Fibroblast of skin of back (primary cell): ENCODE measurements at regions not wholly inside any gene's neighbourhood (a gene's known extent, or its start where the extent isn't known, plus 50 kb on each side); places are given as distances from the start of the nearest gene placed in this dataset.
"Not testable (repeated sequence)": the region's sequence is repeated elsewhere in the genome, so short reads cannot be mapped to it uniquely, and the experiment has no call there.

Source experiments
- DNase-seq: peaks from one replicate; pipeline ENCODE4 v3.0.0-alpha.2; 2013

DNA sequence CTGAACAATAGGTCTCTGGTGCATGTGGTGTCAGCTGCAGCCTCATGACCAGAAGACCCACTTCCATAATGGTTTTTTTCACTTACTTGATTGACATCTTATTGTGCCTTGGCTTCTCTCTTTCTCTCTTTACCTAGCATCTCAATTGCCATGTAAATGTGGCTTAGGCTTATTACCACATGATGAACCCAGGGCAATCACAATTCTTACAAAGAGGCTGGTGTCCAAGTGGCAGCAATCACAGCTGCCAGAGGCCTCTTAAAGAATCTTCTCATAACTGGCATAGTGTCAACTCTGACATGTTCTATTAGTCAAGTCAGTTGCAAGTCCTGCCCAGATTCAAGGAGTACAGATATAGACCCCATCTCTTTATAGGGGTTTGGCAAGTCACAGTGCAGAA is 1224.8 kb downstream of the SUCLG1 start:
- DNase-seq = no peak

DNA sequence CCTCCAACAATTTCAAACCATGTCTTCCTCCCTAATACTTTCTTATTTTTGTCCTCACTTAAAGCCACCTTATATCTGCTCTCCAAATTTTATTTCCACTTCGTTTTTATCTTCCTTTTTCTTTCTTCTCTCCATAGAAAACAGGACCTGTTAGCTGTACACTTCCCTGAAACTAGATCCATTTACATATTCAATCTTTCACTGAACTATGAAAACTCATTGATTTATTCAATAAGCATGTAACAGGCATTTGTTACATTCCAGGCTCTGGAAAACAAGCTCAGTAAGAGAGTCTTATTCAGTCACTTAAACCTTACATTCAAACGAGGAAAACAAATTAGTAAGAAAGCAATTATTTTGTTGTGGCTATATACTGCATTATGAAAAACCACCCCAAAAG is 1225.3 kb downstream of the SUCLG1 start:
- no peak for DNase-seq

DNA sequence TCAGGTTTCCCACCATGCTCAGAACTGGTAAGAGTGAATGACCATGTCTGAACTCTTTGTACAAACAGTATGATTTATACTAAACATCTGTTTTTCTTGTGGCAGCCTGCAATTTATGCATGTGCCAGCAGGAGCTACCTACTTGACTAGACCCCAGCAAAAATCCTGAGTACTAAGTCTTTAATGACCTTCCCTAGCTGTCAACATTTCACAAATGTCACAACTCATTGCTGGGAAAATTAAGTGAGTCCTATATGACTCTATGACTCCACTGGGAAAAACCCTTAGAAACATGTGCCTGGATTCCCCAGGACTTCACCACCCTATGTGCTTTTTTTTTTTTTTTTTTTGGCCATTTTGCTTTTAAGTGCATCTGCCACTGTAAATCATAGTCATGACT is 1225.8 kb downstream of the SUCLG1 start:
- peak; percentile 9 for DNase-seq

DNA sequence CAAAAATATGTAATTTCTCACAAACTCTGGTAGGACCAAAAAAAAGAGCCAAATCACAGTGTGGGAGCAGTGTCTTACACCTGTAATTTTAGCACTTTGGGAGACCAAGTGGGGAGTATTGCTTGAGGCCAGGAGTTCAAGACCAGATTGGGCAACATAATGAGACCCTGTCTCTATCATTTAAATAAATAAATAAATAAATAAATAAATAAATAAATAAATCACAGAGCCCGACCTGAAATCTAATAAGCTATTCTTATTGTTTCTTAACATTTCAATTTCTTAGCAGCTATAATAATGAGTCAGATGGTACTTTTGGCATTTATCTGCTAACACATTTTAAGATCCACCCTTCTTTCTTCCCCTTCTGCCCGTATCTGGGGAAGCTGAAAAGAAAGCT is 1229.6 kb downstream of the SUCLG1 start:
- DNase-seq = no peak

GRCh38 chr2:83224591-83225200 is 1234.4 kb downstream of the SUCLG1 start:
- no peak for DNase-seq

DNA sequence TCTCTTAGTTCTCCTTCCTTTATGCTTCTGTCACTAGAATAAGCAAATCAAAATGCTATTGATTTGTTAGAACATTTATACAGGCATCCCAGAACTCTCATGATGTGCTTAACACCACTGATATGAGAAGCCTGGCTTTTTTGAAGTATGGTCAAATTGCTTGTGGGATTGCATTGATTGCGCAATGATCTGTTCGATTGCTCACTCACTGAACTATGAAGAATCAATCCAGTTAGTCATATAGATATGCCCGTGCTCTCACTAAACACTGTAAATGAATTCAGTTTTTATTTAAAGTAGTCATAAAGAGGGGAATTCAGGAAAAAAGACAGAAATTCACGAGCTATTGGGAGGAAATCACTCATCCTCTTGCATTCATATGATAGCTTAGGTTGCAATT is 1237.8 kb downstream of the SUCLG1 start:
- peak; percentile 54 for DNase-seq

- no peak for DNase-seq
Observed at GRCh38 chr2:83217854-83218253, 1241.2 kb downstream of the SUCLG1 start.

- peak; percentile 67 for DNase-seq
Observed at GRCh38 chr2:83196225-83196624, 1262.9 kb downstream of the SUCLG1 start.

- DNase-seq = peak; percentile 30
Observed at GRCh38 chr2:83191316-83191715, 1267.8 kb downstream of the SUCLG1 start.

DNA sequence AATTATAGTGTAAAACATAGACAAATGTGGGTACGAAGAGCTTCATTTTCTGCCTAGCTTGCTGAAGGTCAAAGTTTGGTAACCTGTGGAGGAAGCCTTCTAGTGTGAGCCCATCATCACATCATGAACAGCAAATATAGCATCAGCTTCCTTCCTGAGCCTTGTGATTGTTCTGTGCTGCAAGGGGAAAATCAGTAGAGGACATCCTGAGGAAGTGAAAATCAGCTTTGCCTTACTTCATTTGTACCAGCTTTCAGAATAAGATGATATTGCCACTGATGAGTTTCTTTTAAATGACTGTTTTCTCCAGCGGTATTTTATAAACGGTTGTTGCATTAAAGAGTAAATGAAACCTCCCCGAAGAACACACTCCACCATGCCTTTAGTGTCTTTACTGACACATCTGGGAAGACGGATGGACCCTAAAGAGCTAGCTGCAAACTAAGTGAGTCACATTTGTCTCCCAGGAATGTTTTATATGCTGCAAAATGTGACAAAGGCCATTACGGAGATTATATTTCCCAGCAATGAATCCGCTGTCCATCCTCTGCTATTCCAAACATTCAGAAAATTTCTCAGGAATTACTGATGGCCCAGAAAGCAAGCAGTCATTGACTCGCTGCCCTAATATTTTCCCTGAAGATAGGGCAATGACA is 1272.8 kb downstream of the SUCLG1 start:
- DNase-seq = peak; percentile 73

DNA sequence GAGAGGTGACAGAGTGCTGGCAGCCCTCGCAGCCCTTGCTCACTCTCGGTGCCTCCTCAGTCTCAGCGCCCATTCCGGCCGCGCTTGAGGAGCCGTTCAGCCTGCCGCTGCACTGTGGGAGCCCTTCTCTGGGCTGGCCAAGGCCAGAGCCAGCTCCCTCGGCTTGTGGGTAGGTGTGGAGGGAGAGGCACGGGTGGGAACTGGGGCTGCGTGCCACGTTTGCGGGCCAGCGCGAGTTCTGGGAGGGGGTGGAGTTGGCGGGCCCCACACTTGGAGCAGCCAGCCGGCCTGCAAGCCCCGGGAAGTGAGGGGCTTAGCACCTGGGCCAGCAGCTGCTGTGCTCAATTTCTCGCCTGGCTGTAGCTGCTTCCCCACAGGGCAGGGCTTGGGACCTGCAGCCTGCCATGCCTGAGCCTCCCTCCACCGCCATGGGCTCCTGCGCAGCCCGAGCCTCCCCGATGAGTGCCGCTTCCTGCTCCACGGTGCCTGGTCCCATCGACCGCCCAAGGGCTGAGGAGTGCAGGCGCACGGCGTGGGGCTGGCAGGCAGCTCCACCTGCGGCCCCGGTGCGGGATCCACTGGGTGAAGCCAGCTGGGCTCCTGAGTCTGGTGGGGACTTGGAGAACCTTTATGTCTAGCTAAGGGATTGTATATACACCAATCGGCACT is 1278.1 kb downstream of the SUCLG1 start:
- DNase-seq = not testable (repeated sequence)

GRCh38 chr2:83176539-83176938 is 1282.5 kb downstream of the SUCLG1 start:
- DNase-seq = no peak

GRCh38 chr2:83172841-83173240 is 1286.2 kb downstream of the SUCLG1 start:
- DNase-seq = peak; percentile 52

GRCh38 chr2:83168377-83168776 is 1290.7 kb downstream of the SUCLG1 start:
- DNase-seq = peak; percentile 33

DNA sequence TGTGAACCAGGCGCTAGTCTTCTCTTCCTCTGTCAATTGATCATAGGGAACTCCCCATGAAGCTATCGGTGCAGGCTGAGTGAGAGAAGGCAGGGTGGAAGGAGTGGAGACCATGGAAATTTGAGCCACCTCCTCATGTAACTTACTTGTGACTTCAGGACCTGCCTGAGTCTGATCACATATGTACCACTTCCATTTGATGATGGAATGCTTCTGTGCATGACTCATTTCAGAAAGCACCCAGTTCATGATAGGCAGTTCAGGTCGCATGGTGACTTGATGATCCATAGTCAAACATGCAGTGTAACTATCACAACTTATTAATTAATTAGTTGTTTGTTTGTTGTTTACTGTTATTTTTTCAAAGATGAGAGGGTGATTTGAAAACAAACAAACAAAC is 1296.7 kb downstream of the SUCLG1 start:
- peak; percentile 8 for DNase-seq

DNA sequence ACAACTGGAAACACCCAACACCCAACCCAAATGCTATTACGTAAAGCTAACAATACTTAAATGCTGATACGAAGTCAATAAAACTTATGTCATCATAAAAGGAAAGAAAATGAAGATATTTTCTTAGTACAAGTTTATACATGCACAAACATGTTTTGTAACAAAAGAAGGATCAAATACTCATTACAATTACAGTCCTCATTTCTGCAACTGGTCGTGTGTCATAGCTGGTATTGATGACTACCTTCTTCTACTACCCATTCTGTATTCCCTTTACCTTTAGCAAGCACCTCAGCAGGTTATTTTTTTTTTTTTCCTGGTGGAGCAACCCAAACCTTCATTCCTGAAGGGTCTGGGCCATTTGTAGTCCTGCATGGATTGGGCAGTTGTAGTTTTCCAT is 1298.5 kb downstream of the SUCLG1 start:
- DNase-seq = no peak

- no peak for DNase-seq
Observed at GRCh38 chr2:83155826-83156225, 1303.3 kb downstream of the SUCLG1 start.

GRCh38 chr2:83143946-83144345 is 1315.1 kb downstream of the SUCLG1 start:
- DNase-seq = no peak

GRCh38 chr2:83142934-83143333 is 1316.1 kb downstream of the SUCLG1 start:
- no peak for DNase-seq

- no peak for DNase-seq
Observed at GRCh38 chr2:83115606-83116005, 1343.5 kb downstream of the SUCLG1 start.

DNA sequence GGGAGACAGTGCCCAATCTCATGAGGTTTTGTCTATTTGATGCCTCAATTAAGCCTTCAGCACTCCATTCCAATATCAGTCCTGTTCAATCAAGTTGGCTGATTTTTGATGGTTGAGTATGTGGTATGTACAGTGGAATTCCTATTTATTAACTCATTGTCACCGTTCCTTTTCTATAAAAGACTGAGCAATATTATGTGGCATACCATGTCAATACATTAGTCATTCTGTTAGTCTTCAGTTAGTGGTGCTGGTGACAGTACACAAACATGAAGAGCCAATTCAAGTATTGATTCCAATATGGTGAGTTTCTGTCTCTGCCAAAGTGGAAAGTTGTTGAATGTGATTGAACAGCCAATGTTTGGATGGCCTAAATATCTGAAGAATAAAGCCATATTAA is 1343.9 kb downstream of the SUCLG1 start:
- peak; percentile 24 for DNase-seq

DNA sequence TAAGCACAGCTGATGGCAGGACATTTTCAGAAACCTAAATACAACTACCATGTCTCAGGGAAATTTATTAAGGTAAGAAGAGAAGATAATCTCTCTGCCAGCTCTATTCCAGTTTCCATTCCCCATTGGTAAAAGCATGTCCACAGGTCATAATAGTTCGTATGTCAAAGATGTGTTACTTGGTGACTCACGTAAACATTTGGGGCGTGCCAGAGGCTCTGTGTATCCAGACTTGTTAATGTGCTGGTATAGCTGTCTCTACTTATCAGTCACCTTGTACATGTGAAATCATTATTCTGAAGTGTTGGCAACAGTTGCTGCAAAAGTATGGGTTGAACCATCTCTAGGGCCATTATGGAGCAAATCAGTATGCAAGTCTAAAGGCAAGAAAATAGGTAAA is 1345.1 kb downstream of the SUCLG1 start:
- no peak for DNase-seq

DNA sequence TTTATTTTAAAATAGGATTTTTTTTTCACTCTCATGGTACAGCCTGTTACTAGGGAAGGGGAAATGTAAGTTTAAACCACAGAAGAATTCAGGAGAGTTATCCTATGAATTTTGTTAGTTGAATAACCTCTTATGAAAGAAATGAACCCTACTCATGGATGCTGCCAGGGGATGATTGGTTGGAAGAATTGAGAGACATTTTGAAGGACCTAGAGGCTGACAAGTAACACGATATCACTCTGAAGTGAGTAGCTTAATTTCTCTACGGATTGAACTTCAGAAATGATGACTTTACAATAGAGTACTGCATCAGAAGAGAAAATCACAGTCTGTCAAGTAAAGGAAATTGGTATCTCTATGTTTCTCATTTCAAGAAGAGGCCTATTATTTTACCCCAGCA is 1346.2 kb downstream of the SUCLG1 start:
- DNase-seq = peak; percentile 35

- DNase-seq = no peak
Observed at GRCh38 chr2:83109284-83109683, 1349.8 kb downstream of the SUCLG1 start.
